CD4-positive, alpha-beta T cell treated with Interleukin-4 for 1 hour (primary cell): ENCODE measurements at regions not wholly inside any gene's neighbourhood (a gene's known extent, or its start where the extent isn't known, plus 50 kb on each side); places are given as distances from the start of the nearest gene placed in this dataset.
A peak's percentile ranks its signal among the peaks of the same experiment; 100 is the strongest.

ENCODE experiments used
- DNase-seq, 2 donors: peaks; one replicate each; pipeline ENCODE4 v3.0.0-alpha.2; 2020 to 2022

DNA sequence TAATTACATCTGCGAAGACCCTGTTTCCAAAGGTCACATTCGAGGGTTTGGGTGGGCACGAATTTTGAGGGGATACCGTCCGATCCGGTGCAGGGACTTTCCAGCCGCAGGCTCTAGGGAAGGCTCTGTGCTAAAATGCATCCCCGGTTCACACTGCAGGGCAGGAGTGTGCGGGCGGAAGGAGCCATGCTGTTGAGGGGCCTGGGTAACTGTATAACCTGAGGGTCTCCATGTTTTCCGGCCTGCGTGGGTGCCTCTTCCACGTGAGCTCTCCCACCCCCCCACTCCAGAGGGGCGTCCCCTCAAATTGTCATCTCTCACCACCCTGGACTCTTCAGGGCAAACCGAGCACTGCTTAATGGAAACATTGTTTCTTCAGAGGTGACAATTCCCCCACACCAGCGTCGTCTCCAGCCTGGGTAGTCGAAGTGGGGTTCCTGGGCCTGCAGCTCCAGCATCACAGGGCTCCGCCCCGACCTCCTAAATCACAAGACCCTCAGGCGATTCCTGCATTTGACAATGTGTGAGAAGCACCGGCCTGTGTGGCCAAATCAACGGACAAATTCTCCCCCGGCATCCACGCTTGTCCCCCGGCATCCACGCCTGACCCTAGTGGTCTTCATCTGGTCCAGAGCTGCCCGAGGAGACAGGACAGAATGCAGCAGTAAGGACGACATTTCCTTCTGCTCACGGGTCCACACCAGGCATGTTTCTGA lies 51.2 kb downstream of the FOXL3 start:
- DNase-seq, result no peak

DNA sequence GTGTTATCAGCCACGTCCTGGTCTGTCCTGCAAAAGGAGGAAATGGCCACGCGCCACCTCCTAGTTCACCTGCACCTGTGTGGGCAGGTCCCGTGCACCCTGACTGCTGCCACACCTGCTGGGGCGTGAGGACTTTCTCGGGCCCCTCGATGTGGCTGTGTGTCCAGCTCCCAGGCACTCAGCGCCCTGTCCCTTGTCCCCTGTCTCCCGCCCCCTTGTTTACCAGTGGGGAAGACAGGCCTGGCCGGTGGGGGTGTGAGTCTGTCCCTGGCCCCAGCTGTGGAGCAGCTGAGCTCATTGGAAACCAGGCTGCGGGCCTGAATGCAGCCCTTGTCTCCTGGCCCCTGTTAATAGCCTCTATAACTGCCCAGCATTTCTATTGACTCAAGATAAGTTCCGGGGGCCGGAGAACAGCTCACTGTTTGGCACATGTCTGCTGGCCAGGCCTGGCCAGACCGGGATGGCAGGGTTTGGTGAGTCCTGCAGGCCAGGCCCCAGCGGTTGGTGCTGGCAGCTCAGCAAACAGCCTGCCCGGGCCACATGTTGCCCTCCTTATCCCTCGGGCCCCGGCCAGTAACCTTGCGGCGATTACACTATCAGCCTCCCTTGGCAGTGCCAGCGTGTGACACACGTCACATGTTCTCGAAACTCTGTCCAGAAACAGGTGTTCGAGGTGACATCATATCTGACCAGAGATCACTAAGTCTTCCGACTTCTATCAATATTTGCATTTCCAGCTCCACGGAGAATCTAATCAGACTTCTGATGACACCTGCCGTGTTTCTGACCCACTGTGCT lies 52.1 kb downstream of the FOXL3 start:
- DNase-seq, result no peak

DNA sequence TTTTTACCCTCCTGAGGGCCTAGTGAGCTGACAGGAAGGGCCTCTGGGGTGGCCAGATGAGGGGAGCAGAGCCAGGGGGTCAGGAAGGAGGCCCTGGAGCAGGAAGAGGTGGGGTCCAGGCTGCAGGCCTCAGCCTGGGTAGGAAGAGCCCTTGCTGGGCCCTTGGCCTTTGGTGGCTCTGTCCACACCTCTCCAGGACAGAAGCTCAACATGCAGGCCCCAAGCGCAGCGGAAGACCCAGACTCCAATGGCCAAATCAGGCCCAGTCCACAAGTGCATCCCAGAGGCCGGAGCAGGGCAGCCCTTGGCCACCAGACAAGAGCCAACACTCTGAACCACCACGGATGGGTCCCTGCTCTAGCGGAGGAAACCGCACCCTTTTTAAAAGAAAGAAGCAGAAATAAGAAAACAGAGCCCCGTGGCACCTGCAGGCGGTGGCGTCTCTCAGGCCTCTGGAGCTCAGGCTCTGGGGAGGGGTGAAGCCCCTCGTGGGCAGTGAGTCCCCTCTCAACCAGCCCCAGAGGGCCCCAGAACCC lies 52.8 kb downstream of the FOXL3 start:
- no peak for DNase-seq

DNA sequence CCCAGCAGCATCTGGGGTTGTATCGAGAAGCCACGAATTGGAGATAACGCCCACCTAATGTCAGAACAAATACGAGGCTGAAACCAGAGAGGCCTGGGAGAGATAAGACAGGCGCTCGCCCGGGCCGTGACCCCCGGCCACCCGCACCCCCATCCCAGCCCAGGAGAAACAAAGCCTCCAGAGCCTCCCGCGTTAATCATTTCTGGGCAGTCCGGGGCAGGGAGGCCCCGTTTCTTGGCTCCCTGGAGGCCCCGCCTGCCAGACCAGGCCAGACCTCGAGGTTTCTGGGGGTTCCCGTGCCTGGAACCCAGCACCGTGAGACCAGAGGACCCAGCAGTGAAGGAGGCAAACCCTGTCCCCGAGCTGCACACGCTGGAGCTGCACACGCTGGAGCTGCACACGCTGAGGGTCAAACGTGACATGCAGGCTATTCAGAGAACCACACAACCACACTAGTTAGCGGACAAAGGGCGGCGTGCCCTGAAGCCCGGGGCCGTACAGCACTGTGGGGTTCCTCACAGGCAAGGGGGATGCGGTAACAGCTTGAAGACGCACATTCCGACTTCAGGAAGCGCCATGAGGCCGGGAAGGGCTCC lies 53.4 kb downstream of the FOXL3 start:
- no peak for DNase-seq

DNA sequence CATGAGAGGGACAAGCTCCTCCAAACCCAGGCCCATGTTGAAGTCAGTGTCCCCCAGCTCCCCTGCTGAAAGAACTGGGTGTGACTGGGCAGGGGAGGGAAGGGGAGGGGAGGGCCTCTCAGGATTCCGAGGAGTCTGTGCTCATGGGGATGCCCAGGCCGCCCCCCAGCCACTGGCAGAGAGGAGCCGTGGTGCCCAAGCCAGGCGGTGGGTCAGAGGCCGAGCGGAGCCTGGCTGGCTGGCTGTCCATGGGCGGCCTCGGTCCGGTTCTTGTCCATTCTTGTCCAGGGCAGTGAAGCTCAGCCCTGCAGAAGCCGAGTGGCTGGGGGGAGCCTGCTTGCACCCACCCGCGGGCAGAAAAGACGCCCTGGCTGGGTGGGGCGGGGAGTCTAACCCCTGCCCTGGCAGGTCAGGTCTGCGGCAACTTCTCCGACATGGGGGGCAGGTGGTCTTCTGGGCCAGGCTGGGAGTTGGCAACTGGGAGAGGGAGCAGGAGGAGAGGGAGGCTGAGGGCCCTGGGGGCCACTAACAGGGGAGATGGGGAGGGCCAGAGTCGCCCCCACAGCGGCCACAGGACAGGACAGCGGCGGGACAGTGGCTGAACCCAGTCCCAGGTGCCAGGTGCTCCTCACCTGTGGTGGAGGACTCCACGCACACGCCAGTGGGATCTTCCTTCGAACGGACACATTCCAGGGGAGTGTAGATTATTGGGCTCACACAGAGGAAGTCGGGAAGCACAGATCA lies 54.1 kb downstream of the FOXL3 start:
- DNase-seq, result no peak

DNA sequence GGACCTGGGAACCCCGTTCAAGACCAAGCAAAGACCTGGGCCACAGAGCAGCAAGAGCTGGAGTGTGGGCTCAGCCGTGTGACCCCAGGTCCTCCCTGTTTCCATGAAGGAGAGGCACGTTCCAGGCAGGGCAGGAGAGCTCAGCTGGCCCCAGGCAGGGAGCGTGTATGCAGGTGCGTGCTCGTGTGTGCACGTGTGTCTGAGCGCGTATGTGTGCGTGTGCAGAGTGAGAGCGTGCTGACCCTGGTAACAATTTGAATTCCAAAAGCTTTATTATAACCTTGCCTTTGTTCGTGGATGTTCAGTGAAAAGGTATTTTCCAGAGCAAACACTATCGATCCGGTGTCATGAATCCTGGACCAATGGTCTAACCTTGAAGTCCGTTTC lies 54.6 kb downstream of the FOXL3 start:
- DNase-seq, result no peak

DNA sequence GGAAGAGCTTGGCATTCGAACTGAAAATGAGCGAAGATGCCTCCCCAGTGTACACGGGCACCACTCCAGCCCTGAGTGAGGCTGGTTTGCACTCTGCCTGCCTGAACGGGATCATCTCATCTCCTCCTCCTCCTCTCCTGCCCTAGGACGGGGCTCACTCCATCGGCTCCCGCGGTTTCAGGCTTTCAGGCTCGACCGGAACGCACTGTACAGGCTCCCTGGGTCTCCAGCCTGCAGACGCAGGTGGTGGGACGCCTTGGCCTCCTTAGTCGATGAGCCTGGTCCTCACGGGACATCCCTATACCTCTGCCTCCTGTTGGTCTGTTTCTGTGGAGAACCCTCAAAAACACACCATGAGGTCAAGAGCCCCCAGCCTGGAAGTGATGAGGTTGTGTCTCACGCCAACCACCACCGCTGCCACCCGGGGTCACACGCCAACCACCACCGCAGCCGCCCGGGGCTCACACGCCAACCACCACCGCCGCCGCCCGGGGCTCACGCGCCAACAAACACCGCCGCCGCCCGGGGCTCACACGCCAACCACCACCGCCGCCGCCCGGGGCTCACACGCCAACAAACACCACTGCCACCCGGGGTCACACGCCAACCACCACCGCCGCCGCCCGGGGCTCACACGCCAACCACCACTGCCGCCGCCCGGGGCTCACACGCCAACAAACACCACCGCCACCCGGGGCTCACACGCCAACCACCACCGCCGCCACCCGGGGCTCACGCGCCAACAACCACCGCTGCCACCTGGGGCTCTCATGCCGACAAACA lies 56.3 kb downstream of the FOXL3 start:
- DNase-seq, result no peak

DNA sequence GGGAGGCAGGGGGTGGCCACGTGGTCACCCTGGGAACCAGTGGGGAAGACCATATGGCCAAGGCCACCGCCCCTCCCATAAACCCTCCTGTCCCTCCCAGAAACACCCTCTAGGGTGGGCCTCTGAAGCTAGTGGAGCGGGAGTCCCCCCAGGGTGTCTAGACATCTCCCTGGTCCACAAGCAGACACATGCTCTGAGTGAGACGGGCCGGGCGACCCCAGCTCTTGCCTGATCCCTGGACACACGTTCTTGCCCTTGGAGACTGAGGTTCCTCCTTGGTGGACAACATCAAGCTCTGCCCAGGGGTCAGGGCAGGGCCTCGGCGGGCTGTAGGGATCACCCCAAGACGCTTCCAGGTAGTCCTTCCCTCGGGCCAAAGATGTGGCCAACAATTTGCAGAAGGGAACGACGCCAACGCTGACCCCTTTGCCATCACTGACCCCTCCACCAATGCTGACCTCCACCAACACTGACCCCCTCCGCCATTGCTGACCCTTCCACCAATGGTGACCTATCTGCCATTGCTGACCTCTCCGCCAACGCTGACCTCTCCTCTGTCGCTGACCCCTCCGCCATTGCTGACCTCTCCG lies 57.1 kb downstream of the FOXL3 start:
- DNase-seq, result no peak

DNA sequence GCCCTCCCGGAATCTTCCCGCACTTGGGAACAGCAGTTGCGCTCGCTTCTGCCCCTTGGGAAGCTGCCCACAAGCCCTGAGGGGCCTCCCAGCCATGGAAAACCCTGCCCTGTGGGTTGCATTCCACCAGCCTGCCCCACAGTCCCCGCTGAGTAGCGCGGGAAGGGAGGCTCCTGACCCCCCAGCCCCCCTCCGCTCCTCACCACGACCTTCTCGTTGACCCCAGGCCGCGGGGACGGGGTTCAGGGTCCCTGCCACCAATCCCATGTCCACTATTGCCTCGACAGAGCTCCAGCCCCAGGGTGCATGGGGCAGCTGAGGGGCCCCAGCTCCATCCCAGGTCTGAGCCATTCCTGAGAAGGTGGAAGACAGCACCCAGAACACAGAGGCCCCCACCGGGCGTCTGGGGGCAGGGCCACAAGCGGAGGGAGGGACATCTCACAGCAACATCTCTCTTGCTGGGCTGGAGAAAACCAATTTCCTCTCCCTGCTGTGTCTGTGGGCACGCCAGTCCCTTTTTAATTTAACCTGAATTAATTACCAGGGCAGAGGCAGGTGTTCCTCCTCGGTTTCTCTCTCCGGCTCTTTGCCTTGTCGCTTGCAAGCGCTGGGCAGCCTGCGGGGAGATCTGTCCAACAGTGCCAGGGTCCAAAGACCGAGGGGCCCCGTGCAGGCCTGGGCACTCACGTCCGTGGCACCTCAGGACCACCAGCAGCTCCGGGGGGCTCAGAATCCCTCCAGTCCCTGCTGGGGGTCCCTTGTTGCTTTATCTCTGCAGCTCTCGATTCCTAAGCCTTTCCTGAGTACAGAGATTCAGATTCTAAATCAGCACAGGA lies 57.9 kb downstream of the FOXL3 start:
- DNase-seq, result no peak

DNA sequence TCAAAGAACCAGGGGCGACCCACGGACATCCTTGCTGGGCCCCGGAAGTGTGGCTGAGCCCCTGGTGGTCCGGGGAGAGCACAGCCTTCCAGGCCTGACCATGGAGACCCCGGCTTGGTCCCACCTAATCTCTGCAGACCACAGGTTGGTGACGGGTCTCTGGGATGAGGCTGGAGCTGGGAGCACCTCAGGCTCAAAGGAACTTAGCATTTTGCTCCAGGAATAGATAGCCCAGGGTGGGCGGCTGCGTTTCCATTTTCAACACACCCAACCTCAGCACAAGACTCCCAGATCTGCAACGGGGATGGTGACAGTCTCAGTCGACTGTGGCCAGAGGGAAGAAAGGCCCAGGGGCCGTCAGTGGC lies 58.5 kb downstream of the FOXL3 start:
- DNase-seq, result no peak

DNA sequence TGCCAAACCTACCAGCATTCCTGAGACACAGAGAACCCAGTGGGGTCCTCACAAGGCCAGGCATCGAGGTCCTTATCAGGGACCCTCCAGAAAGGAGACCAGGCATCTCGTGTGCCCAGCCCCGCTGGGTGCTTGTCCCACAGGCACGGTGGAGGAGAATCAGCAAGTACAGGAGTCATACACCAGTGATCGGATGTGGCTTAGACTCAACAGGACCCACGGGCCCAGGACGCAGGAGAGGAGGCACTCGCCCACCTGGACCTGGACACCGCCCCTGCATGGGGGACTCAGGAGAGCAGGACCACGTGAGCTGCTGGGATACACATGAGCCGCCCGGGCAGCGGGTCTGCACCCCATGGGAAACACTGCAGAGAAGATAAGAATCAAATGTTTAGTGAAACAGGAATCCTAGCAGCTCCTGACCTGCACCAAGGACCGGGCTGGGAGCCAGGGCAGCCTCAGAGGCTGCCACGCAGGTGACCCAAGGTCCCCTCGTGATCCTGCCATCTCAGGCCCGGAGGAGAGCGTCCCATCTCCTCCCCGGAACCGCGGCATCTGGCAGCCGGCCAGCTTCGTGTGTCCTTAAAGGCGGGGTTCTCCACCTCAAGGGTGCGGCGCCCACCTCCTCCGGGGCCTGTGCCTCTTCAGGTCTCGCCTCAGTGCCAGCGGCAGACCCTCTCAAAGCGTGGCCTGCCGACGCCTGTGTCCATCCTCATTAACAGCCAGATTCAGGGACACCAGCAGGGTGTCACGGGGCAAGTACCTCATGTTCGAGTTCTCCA lies 59.2 kb downstream of the FOXL3 start:
- no peak for DNase-seq

DNA sequence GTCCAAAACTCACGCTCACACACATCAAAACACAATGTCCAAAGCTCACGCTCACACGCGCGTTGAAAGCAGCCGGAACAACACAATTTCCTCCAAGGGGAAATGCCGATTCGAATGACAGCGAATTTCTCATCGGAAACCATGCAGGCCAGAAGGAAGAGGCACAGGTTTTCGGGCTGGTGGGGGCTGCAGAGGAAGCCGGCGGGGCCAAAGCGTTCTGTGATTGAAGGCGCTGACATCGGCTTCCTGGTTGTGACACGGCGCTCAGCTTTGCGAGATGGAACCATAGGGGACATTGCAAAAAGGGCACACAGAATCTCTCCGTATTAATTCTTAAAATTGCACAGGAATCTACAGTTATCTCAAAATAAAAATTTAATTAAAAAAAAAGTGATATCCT lies 61.3 kb downstream of the FOXL3 start:
- peak; percentile 61 to 72 for DNase-seq

DNA sequence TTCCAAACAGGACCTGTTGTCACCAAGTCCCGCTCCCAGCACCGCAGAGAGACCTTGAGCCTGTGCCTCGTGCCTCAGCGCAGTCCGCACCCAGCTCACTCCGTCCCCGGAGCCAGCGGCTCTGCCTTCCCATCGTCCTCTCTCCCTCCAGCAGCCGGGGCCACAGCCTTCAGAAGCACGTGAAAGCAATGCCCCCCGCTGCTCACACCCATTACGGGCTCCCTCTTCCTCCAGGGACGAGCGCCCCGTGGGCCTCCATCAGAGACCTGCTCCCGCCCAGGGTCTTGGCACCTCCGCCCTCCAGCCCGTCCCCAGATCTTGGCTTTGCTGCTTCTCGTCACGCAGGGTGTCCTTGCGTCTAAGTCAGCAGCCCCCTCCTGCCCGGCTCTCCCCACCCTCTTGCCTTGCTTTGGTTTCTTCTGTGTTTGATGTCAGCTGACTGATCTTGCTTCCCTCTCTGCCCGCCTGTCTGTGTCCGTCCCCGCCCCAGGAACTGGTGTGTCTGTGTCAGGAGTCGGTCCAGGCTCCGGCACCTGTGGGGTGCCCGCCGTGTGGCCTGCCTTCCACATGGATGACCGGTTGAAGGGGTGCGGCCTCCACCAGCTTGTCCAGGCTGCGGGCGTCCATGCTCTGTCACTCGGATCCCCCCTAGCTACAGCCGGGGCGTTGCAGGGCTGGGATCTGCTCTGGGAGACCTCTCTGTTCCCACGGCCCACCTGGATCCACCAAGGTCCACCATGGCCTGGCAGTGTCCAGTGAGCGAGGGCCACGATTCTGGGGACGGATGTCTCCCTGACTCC lies 61.9 kb downstream of the FOXL3 start:
- peak; percentile 38 to 62 for DNase-seq

DNA sequence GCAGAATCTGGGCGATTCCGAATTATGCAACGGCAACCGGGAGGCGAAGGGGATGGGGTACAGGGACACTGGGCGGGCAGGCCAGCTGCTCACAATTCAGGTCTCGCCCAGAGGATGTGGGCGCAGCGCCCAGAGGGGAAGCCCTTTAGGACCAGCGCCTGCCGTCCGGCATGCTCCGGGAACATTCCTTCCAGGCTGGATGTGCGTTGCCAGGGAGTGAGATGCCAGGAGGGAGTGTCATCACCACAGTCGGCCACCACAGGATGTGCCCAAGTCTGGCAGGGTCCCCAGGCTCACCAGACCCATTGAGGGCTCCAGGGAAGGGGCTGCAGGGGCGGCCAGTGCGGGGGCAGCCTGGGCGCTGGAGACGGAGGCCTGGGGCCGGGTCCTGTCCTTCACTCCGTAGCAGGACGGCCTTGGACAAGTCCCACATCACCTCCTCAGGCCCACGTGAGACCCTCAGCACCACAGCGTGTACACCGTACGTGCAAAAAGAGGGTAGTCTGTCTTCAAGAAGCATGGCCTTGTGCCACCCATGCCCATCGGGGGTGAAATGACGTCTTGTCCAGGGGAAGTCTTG lies 63.9 kb downstream of the FOXL3 start:
- no peak for DNase-seq

DNA sequence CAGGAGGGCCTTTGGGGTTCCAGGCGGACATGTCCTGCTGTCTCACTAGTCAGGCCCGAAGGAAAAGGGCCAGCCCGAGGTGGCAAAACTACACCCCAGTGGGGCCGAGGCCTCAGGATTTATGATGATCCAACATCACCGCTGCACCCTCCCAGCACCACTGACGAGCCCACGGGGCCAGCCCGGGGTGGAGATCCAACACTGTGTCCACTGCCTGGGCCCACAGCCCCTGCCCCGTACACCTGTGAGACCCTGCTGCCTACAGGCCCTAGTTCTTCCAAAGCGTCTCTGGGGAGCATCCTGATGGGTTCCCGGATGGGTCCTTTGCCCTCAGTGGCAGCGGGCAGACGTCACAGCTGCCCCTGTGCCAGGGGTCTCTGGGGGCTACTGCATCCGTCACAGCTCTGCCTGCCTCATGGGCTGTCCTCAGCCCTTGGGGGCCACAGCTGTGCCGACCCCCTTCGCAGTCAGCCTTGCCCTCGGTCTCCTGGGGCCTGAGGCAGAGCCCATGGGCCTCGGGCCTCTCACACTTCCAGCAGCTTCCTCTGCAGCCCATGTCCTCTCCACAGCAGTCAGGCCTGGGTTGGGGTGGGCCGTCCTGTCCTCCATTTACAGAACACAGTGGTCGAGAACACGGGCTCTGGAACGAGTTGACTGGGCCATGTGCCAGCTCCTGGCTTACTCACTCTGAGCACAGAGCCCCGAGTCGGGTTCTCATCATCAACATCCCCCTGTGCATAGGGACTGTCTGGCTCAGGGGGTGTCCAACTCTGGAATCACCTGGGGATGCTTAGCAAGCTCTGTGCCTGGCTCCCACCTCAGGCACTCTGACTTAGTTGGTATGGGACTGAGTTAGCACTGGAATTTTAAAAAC lies 64.9 kb downstream of the FOXL3 start:
- DNase-seq, result no peak

DNA sequence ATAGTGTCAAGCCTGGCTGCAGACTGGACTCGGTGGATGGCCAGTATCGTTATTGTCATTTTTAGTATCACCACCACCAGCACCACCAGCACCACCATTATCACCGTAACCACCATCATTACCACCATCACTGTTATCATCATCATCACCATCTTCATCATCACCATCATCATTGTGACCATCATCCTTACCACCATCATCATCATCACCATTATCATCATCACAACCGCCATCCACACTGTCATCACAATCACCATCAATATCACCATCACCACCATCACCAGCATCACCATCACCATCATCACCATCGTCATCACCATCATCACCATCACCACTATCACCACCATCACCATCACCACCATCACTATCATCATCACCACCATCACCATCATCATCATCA lies 65.6 kb downstream of the FOXL3 start:
- DNase-seq, result no peak

DNA sequence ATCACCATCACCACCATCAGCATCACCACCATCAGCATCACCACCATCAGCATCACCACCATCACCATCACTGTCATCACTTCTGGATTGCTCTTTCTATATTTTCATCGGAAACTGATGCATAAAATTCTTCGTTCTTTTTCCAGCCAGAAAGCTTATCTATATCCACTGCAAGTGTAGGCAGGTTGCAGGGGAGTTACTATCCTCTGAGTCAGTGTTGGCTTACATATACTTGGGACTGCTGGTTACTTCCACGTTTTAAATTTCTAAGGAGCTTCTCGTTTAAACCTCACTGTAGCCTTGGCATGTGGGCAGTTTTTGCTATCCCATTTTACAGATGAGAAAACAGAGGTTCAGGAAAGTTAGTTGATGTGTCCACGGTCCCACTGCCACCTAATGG lies 66.1 kb downstream of the FOXL3 start:
- no peak for DNase-seq
